H1 (cell line): ENCODE measurements at regions not wholly inside any gene's neighbourhood (a gene's known extent, or its start where the extent isn't known, plus 50 kb on each side); places are given as distances from the start of the nearest gene placed in this dataset.

Experiments used
- CTCF ChIA-PET: fragments of 300-600 bp; sonication (Branson Sonifier 250); formaldehyde crosslinking; loops from one replicate; lab custom pipeline; 2021; ENCODE audit not compliant: partially characterized antibody; lab: Charles Lee
- POLR2A ChIA-PET: fragments of 300-600 bp; sonication (Branson Sonifier 250); formaldehyde crosslinking; loops from one replicate; lab custom pipeline; 2021; ENCODE audit warnings: inconsistent platforms; ENCODE audit not compliant: partially characterized antibody; lab: Charles Lee
- DNase-seq, 2 experiments: peaks; one replicate each; pipeline versions ENCODE4 v3.0.0 to v3.0.0-alpha.2; 2010 to 2022; ENCODE audit warnings: low spot score in 2 of 2, low read depth in 1 of 2, mixed read lengths in 1 of 2
- FAIRE-seq: peaks from 2 replicates; lab custom pipeline; 2011; peaks lifted over from hg19 to GRCh38; lab: Jason Lieb, UNC
- H2AFZ ChIP-seq: 2 replicates; pipeline ENCODE4 v1.8.1; 2012; ENCODE audit warnings: low read length, inconsistent platforms
- H2AK5ac ChIP-seq: 2 replicates; pipeline ENCODE4 v1.6.1; 2013; ENCODE audit warnings: low read depth, low read length
- H2BK120ac ChIP-seq: replicated peaks from 2 replicates; pipeline ENCODE3; 2013; ENCODE audit warnings: low read depth, low read length, inconsistent platforms
- H2BK12ac ChIP-seq: 2 replicates; pipeline ENCODE4 v1.6.1; 2013; ENCODE audit warnings: low read depth, low read length
- H2BK15ac ChIP-seq: 2 replicates; pipeline ENCODE4 v1.6.1; 2013; ENCODE audit warnings: low read length
- H2BK20ac ChIP-seq: 2 replicates; pipeline ENCODE4 v1.6.1; 2013; ENCODE audit warnings: low read length
- H2BK5ac ChIP-seq: 2 replicates; pipeline ENCODE4 v1.6.1; 2013; ENCODE audit warnings: low read depth, low read length
- H3K14ac ChIP-seq: 2 replicates; pipeline ENCODE4 v1.6.1; 2013; ENCODE audit warnings: inconsistent platforms; ENCODE audit not compliant: insufficient read length
- H3K18ac ChIP-seq: 2 replicates; pipeline ENCODE4 v1.6.1; 2013; ENCODE audit warnings: low read length; ENCODE audit errors: extremely low read depth
- H3K23ac ChIP-seq: 2 replicates; pipeline ENCODE4 v1.6.1; 2013; ENCODE audit warnings: inconsistent platforms; ENCODE audit not compliant: insufficient read length
- H3K23me2 ChIP-seq: 2 replicates; pipeline ENCODE4 v1.6.1; 2013; ENCODE audit warnings: low read depth, low read length
- H3K27ac ChIP-seq: 2 replicates; pipeline ENCODE4 v1.6.1; 2011; ENCODE audit warnings: low read depth, low read length, inconsistent platforms
- H3K27me3 ChIP-seq, 4 experiments: replicated peaks in 1 of 4; 1 replicate in 1 of 4; 2 replicates in 3 of 4; pipeline versions ENCODE4 v1.6.1 to v1.8.1; 2011 to 2013; ENCODE audit warnings: low read length in 3 of 4, mild to moderate bottlenecking in 3 of 4, inconsistent platforms in 2 of 4, mixed read lengths in 2 of 4, moderate library complexity in 1 of 4; ENCODE audit not compliant: control insufficient read depth in 3 of 4, insufficient read depth in 3 of 4; ENCODE audit errors: extremely low read depth in 1 of 4
- H3K36me3 ChIP-seq, 4 experiments: 2 replicates each; pipeline versions ENCODE4 v1.6.1 to v1.8.1; 2011 to 2013; ENCODE audit warnings: mild to moderate bottlenecking in 4 of 4, low read length in 3 of 4, moderate library complexity in 2 of 4, control low read depth in 1 of 4, inconsistent platforms in 1 of 4; ENCODE audit not compliant: insufficient read depth in 4 of 4, control insufficient read depth in 2 of 4
- H3K4ac ChIP-seq: replicated peaks from 2 replicates; pipeline ENCODE3; 2013; ENCODE audit warnings: low read length, low read depth, mixed read lengths, inconsistent platforms; ENCODE audit not compliant: insufficient read length
- H3K4me1 ChIP-seq, 4 experiments: replicated peaks in 1 of 4; 1 replicate in 1 of 4; 2 replicates in 3 of 4; pipeline versions ENCODE4 v1.6.1 to v1.8.1; 2011 to 2013; ENCODE audit warnings: low read length in 3 of 4, inconsistent platforms in 2 of 4, mixed read lengths in 1 of 4; ENCODE audit not compliant: insufficient read depth in 4 of 4, control insufficient read depth in 3 of 4
- H3K4me2 ChIP-seq, 2 experiments: 2 replicates each; pipeline versions ENCODE4 v1.6.1 to v1.8.1; 2011 to 2013; ENCODE audit warnings: low read depth in 2 of 2, low read length in 2 of 2, control low read depth in 1 of 2, inconsistent platforms in 1 of 2, mild to moderate bottlenecking in 1 of 2; ENCODE audit not compliant: insufficient read depth in 1 of 2
- H3K4me3 ChIP-seq, 4 experiments: fragments of 200-600, 300-600 bp in 1 of 4; sonication (generic), shearing (Covaris generic), sonication (Bioruptor Twin) in 1 of 4; 2 replicates each; pipeline versions ENCODE4 v1.5.1 to v1.8.1; 2011 to 2016; ENCODE audit warnings: low read length in 4 of 4, low read depth in 3 of 4, control low read depth in 2 of 4, inconsistent platforms in 2 of 4, mild to moderate bottlenecking in 2 of 4, mixed read lengths in 1 of 4, moderate library complexity in 1 of 4; ENCODE audit not compliant: insufficient read depth in 2 of 4; ENCODE audit errors: extremely low read depth in 1 of 4
- H3K56ac ChIP-seq: replicated peaks from 2 replicates; pipeline ENCODE3; 2013; ENCODE audit warnings: low read depth, mild to moderate bottlenecking, mixed read lengths, low read length, inconsistent platforms; ENCODE audit not compliant: insufficient read length
- H3K79me1 ChIP-seq: 2 replicates; pipeline ENCODE4 v1.6.1; 2013; ENCODE audit warnings: low read depth, low read length, control low read depth
- H3K79me2 ChIP-seq, 2 experiments: 2 replicates each; pipeline versions ENCODE4 v1.6.1 to v1.8.1; 2012 to 2013; ENCODE audit warnings: low read length in 2 of 2, mild to moderate bottlenecking in 2 of 2, inconsistent platforms in 1 of 2; ENCODE audit not compliant: insufficient read depth in 2 of 2, control insufficient read depth in 1 of 2
- H3K9ac ChIP-seq, 4 experiments: replicated peaks in 1 of 4; 1 replicate in 1 of 4; 2 replicates in 3 of 4; pipeline versions ENCODE4 v1.6.1 to v1.8.1; 2011 to 2013; ENCODE audit warnings: low read depth in 3 of 4, low read length in 3 of 4, control low read depth in 2 of 4, mild to moderate bottlenecking in 2 of 4, moderate library complexity in 2 of 4, inconsistent platforms in 1 of 4; ENCODE audit errors: extremely low read depth in 1 of 4
- H3K9me3 ChIP-seq, 2 experiments: 2 replicates each; pipeline versions ENCODE4 v1.6.1 to v1.8.1; 2012 to 2013; ENCODE audit warnings: mild to moderate bottlenecking in 2 of 2, moderate library complexity in 2 of 2, control low read depth in 1 of 2, inconsistent platforms in 1 of 2, low read depth in 1 of 2, low read length in 1 of 2, mixed read lengths in 1 of 2; ENCODE audit not compliant: insufficient read depth in 2 of 2
- H4K20me1 ChIP-seq, 2 experiments: replicated peaks in 1 of 2; 2 replicates each; pipeline versions ENCODE3 to v1.8.1; 2011 to 2013; ENCODE audit warnings: inconsistent platforms in 2 of 2, low read length in 2 of 2, mild to moderate bottlenecking in 1 of 2; ENCODE audit not compliant: insufficient read depth in 2 of 2, control insufficient read depth in 1 of 2
- H4K5ac ChIP-seq: 2 replicates; pipeline ENCODE4 v1.6.1; 2013; ENCODE audit warnings: low read length, low read depth, mixed read lengths, inconsistent platforms; ENCODE audit not compliant: insufficient read length
- H4K8ac ChIP-seq: 2 replicates; pipeline ENCODE4 v1.8.0; 2013; ENCODE audit warnings: mild to moderate bottlenecking, moderate library complexity, low read length, inconsistent platforms; ENCODE audit not compliant: insufficient read depth; ENCODE audit errors: extremely low read depth
- H4K91ac ChIP-seq: replicated peaks from 2 replicates; pipeline ENCODE3; 2013; ENCODE audit warnings: low read length, mixed read lengths, inconsistent platforms; ENCODE audit not compliant: insufficient read length
- GABPA ChIP-seq: IDR thresholded peaks from 2 replicates; pipeline ENCODE4 v1.6.1; 2011; ENCODE audit warnings: mild to moderate bottlenecking, low read length, moderate library complexity, borderline replicate concordance; ENCODE audit not compliant: insufficient read depth
- HDAC6 ChIP-seq: IDR thresholded peaks from one replicate; pipeline ENCODE4 v1.7.1; 2012; ENCODE audit warnings: low read depth, mild to moderate bottlenecking, inconsistent platforms, low read length, moderate library complexity
- JUND ChIP-seq: IDR thresholded peaks from 2 replicates; pipeline ENCODE4 v1.6.1; 2011; ENCODE audit warnings: mild to moderate bottlenecking, improper control_type of control experiment, low read length
- POLR2A ChIP-seq, 2 experiments: IDR thresholded peaks; 1 replicate in 1 of 2; 2 replicates in 1 of 2; pipeline ENCODE4 v1.6.1; 2011; ENCODE audit warnings: low read depth in 2 of 2, low read length in 2 of 2, mild to moderate bottlenecking in 2 of 2; ENCODE audit errors: control extremely low read depth in 1 of 2
- POU5F1 ChIP-seq: IDR thresholded peaks from 2 replicates; pipeline ENCODE4 v1.6.1; 2011; ENCODE audit warnings: low read depth, mild to moderate bottlenecking, low read length, moderate library complexity
- SAP30 ChIP-seq: fragments of 300-600 bp; sonication (generic); IDR thresholded peaks from 2 replicates; pipeline ENCODE4 v1.7.1; 2012; ENCODE audit warnings: low read length, moderate library complexity, mild to moderate bottlenecking, inconsistent platforms; ENCODE audit not compliant: insufficient read depth, insufficient replicate concordance
- SIX5 ChIP-seq: IDR thresholded peaks from 2 replicates; pipeline ENCODE4 v1.6.1; 2011; ENCODE audit warnings: mild to moderate bottlenecking, low read depth, low read length
- TCF12 ChIP-seq: IDR thresholded peaks from 2 replicates; pipeline ENCODE4 v1.6.1; 2011; ENCODE audit warnings: low read depth, mild to moderate bottlenecking, low read length
- TF ChIP-seq, protein P1 (sequence below), 3 experiments: IDR thresholded peaks; 1 replicate in 2 of 3; 2 replicates in 1 of 3; pipeline versions ENCODE4 v1.5.1 to v1.6.1; 2011; ENCODE audit warnings: low read length in 3 of 3, mild to moderate bottlenecking in 3 of 3, inconsistent platforms in 2 of 3, low read depth in 1 of 3, moderate library complexity in 1 of 3; ENCODE audit not compliant: insufficient read depth in 1 of 3; ENCODE audit errors: control extremely low read depth in 1 of 3

DNA sequence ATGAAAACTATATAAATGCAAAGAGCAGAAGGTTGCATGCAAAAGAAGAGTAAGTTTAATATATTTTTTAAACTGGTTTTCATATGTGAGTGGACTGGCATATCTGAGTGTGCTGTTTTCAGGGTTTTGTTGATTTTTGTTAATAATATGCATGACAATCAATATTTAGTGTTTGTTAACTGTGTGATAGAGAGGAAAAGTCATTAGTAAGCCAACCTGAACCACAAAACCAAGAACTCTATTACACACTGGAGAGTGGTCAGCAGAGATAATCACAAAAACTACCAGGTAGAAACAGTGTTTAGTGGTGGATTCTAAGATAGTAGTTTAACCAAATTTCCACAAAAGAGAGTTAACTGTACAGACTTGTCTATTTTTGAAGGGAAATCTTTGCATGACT lies 396.9 kb downstream of the GASK1B start:
- Histone ChIP-seq H4K20me1 (no peaks in the 10 kb centered on the region), H2BK120ac (no peak overlapping the region), H3K4me1 (no peaks in the 10 kb centered on the region), H3K27ac (no peak overlapping the region), H2BK20ac (no peak overlapping the region), H3K14ac (no peak overlapping the region), H3K79me2 (no peaks in the 10 kb centered on the region), H2AK5ac (no peak overlapping the region), H3K4ac (no peak overlapping the region), H3K4me3 (no peak overlapping the region), H3K9me3 (no peaks in the 10 kb centered on the region), H2BK12ac (no peak overlapping the region), H3K23me2 (no peaks in the 10 kb centered on the region), H4K5ac (no peak overlapping the region), H3K9ac (no peak overlapping the region), H2BK5ac (no peak overlapping the region), H3K36me3 (no peaks in the 10 kb centered on the region), H3K23ac (no peak overlapping the region), H4K91ac (no peak overlapping the region), H3K79me1 (no peaks in the 10 kb centered on the region), H3K18ac (no peak overlapping the region), H2BK15ac (no peak overlapping the region), H3K27me3 (no peaks in the 10 kb centered on the region), H4K8ac (no peak overlapping the region), H3K56ac (no peak overlapping the region), H2AFZ (no peak overlapping the region), H3K4me2 (no peak overlapping the region)
- CTCF ChIA-PET = no interaction called here
- TF ChIP-seq TCF12 (no peak), HDAC6 (no peak), POLR2A (IDR thresholded peaks at IDR 0.05; ENCODE audit: control extremely low read depth in 1 of 2, low read depth in 2 of 2, low read length in 2 of 2) (no peak), GABPA (no peak), SAP30 (no peak), POU5F1 (no peak), SIX5 (no peak), JUND (no peak)
- TF ChIP-seq, protein P1, sequence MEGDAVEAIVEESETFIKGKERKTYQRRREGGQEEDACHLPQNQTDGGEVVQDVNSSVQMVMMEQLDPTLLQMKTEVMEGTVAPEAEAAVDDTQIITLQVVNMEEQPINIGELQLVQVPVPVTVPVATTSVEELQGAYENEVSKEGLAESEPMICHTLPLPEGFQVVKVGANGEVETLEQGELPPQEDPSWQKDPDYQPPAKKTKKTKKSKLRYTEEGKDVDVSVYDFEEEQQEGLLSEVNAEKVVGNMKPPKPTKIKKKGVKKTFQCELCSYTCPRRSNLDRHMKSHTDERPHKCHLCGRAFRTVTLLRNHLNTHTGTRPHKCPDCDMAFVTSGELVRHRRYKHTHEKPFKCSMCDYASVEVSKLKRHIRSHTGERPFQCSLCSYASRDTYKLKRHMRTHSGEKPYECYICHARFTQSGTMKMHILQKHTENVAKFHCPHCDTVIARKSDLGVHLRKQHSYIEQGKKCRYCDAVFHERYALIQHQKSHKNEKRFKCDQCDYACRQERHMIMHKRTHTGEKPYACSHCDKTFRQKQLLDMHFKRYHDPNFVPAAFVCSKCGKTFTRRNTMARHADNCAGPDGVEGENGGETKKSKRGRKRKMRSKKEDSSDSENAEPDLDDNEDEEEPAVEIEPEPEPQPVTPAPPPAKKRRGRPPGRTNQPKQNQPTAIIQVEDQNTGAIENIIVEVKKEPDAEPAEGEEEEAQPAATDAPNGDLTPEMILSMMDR (IDR thresholded peaks at IDR 0.05; ENCODE audit: control extremely low read depth in 1 of 3, insufficient read depth in 1 of 3, low read depth in 1 of 3, low read length in 3 of 3) = no peak
- FAIRE-seq (no peak), DNase-seq (no peak)
- POLR2A ChIA-PET = no interaction called here
